ENCODE measurements at regions not wholly inside any gene's neighbourhood (a gene's known extent, or its start where the extent isn't known, plus 50 kb on each side); places are given as distances from the start of the nearest gene placed in this dataset.

DNA sequence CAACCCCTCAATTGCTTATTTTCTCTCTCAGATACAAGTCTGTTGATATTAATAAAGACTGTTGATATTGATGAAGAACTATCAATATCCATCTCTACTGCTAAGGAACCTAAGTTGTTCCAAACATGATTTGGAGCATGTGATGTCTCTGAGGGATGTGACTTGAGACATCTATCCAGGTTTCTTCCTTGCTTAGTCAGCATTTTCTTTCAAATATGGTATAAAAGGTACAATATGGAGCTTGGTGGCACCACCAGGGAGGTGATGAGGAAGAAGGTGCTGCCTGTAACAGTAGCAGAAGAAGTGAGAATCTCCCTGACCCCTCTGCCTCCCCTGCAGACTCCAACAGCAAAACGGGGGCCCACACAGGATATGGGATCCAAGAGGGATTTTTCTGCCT, 329.0 kb downstream of the MAF start:
- Mint-ChIP-seq H3K27ac (ENCODE audit: unreplicated experiment) (no peak overlapping the region), H3K4me1 (ENCODE audit: low read depth, unreplicated experiment) (no peaks in the 10 kb centered on the region), H3K9me3 (ENCODE audit: unreplicated experiment) (no peaks in the 10 kb centered on the region), H3K27me3 (ENCODE audit: unreplicated experiment) (no peaks in the 10 kb centered on the region), H3K36me3 (ENCODE audit: unreplicated experiment) (no peaks in the 10 kb centered on the region), H3K4me3 (ENCODE audit: unreplicated experiment) (no peak overlapping the region)
- no peak for DNase-seq
- TF ChIP-seq, protein P1, sequence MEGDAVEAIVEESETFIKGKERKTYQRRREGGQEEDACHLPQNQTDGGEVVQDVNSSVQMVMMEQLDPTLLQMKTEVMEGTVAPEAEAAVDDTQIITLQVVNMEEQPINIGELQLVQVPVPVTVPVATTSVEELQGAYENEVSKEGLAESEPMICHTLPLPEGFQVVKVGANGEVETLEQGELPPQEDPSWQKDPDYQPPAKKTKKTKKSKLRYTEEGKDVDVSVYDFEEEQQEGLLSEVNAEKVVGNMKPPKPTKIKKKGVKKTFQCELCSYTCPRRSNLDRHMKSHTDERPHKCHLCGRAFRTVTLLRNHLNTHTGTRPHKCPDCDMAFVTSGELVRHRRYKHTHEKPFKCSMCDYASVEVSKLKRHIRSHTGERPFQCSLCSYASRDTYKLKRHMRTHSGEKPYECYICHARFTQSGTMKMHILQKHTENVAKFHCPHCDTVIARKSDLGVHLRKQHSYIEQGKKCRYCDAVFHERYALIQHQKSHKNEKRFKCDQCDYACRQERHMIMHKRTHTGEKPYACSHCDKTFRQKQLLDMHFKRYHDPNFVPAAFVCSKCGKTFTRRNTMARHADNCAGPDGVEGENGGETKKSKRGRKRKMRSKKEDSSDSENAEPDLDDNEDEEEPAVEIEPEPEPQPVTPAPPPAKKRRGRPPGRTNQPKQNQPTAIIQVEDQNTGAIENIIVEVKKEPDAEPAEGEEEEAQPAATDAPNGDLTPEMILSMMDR (IDR thresholded peaks at IDR 0.05; ENCODE audit: partially characterized antibody, unreplicated experiment): no peak

GRCh38 chr16:79270011-79270410, 330.5 kb downstream of the MAF start:
- TF ChIP-seq, protein P1 (IDR thresholded peaks at IDR 0.05; ENCODE audit: partially characterized antibody, unreplicated experiment): no peak
- no peak for DNase-seq
- Mint-ChIP-seq H3K4me3 (ENCODE audit: unreplicated experiment) (no peak overlapping the region), H3K27me3 (ENCODE audit: unreplicated experiment) (no peaks in the 10 kb centered on the region), H3K36me3 (ENCODE audit: unreplicated experiment) (no peaks in the 10 kb centered on the region), H3K4me1 (ENCODE audit: low read depth, unreplicated experiment) (no peaks in the 10 kb centered on the region), H3K9me3 (ENCODE audit: unreplicated experiment) (no peaks in the 10 kb centered on the region), H3K27ac (ENCODE audit: unreplicated experiment) (no peak overlapping the region)

DNA sequence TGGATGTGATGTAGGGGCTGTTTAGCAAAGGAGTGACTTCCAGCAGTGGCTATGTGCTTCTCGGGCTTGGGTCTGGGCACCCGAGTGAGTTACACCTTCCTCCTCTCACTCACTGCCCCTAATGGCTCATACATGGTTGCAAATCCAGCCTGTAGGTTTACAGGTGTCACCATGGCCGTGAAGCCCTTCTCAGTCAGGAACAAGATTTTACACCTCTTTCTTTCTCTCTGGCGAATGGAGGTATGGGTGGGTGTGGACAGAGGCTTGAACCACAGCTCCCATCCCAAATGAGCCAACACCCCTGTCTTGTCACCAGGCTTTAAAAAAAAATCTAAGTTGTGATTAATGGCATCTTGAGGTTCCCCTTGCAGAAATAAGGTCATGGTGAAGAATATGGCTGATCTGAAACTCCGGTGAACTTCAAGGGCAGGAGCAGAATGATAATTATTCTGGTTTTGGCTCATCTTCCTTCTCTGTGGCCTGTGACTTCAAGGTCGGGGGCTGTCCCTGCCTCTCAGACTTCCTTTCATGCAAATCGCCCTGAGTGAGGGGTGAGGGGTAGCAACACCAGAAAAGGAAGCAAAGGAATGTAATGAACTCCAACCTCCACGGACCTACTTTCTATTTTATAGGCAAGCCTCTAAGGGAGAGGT, 331.2 kb downstream of the MAF start:
- H3K27ac Mint-ChIP-seq (ENCODE audit: unreplicated experiment): no peak overlapping the region
- no peak for DNase-seq
- TF ChIP-seq, protein P1 (IDR thresholded peaks at IDR 0.05; ENCODE audit: partially characterized antibody, unreplicated experiment): no peak
- H3K36me3 Mint-ChIP-seq (ENCODE audit: unreplicated experiment): no peaks in the 10 kb centered on the region
- H3K9me3 Mint-ChIP-seq (ENCODE audit: unreplicated experiment): no peaks in the 10 kb centered on the region
- no peak overlapping the region for H3K4me3 Mint-ChIP-seq (ENCODE audit: unreplicated experiment)
- H3K4me1 Mint-ChIP-seq (ENCODE audit: low read depth, unreplicated experiment): no peaks in the 10 kb centered on the region
- H3K27me3 Mint-ChIP-seq (ENCODE audit: unreplicated experiment): no peaks in the 10 kb centered on the region

GRCh38 chr16:79267781-79268180, 332.8 kb downstream of the MAF start:
- Mint-ChIP-seq H3K9me3 (ENCODE audit: unreplicated experiment) (no peaks in the 10 kb centered on the region), H3K27me3 (ENCODE audit: unreplicated experiment) (no peaks in the 10 kb centered on the region), H3K27ac (ENCODE audit: unreplicated experiment) (no peak overlapping the region), H3K4me3 (ENCODE audit: unreplicated experiment) (no peak overlapping the region), H3K4me1 (ENCODE audit: low read depth, unreplicated experiment) (no peaks in the 10 kb centered on the region), H3K36me3 (ENCODE audit: unreplicated experiment) (no peaks in the 10 kb centered on the region)
- TF ChIP-seq, protein P1 (IDR thresholded peaks at IDR 0.05; ENCODE audit: partially characterized antibody, unreplicated experiment): no peak
- no peak for DNase-seq

GRCh38 chr16:79267146-79267545, 333.4 kb downstream of the MAF start:
- Mint-ChIP-seq H3K27me3 (ENCODE audit: unreplicated experiment) (no peaks in the 10 kb centered on the region), H3K4me1 (ENCODE audit: low read depth, unreplicated experiment) (no peaks in the 10 kb centered on the region), H3K27ac (ENCODE audit: unreplicated experiment) (no peak overlapping the region), H3K4me3 (ENCODE audit: unreplicated experiment) (no peak overlapping the region), H3K36me3 (ENCODE audit: unreplicated experiment) (no peaks in the 10 kb centered on the region), H3K9me3 (ENCODE audit: unreplicated experiment) (no peaks in the 10 kb centered on the region)
- TF ChIP-seq, protein P1 (IDR thresholded peaks at IDR 0.05; ENCODE audit: partially characterized antibody, unreplicated experiment): no peak
- no peak for DNase-seq

All from glutamatergic neuron (in vitro differentiated cells).